Peyer's patch (tissue), 4 donors: ENCODE measurements at regions not wholly inside any gene's neighbourhood (a gene's known extent, or its start where the extent isn't known, plus 50 kb on each side); places are given as distances from the start of the nearest gene placed in this dataset.

Experiments
- POLR2A ChIP-seq, 2 donors: fragments of 450-650 bp; IDR thresholded peaks; one replicate each; pipeline ENCODE4 v1.5.1; 2017; ENCODE audit warnings: antibody characterized with exemption in 2 of 2, mild to moderate bottlenecking in 2 of 2, moderate library complexity in 2 of 2
- TF ChIP-seq, protein P1 (sequence below), 6 experiments: fragments of 450-650 bp in 4 of 6; fragments of 200-600 bp in 2 of 6; sonication (generic) in 1 of 6; IDR thresholded peaks; one replicate each; pipeline ENCODE4 v1.5.1; 2017 to 2019; ENCODE audit warnings: antibody characterized with exemption in 6 of 6, mild to moderate bottlenecking in 3 of 6, moderate library complexity in 1 of 6

DNA sequence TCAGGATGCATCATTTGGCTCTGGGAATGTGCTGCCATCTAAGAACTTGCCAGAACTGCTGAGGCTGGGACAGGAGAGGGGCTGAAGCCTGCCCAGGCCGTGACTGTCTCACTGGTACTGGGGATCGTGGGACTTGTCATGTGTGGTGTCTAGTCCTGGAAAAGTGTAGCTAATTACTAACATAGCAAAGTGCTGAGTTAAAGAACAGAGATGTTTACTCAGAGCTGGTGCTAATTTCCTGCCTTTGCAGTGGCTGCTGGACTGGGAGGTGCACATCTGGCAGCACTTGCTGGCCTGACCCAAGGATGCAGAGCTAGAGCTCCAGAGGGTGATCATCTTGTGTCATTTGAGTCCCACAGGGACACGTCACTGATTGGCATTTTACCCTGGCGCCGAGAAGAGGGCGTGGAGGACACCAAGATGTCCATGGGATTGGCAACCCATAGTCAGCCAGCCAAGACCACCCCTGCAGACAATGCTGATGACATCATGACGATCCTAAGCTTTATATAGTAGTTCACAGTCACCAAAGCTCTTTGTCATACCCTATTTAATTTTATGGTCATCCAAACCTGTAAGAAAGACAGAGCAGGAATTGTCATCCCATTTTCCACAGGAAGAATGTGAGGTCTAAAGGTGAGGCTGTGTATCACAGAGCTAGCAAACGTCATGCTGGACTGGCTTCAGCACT lies 110.1 kb upstream of the SLC44A3 start:
- TF ChIP-seq, protein P1, sequence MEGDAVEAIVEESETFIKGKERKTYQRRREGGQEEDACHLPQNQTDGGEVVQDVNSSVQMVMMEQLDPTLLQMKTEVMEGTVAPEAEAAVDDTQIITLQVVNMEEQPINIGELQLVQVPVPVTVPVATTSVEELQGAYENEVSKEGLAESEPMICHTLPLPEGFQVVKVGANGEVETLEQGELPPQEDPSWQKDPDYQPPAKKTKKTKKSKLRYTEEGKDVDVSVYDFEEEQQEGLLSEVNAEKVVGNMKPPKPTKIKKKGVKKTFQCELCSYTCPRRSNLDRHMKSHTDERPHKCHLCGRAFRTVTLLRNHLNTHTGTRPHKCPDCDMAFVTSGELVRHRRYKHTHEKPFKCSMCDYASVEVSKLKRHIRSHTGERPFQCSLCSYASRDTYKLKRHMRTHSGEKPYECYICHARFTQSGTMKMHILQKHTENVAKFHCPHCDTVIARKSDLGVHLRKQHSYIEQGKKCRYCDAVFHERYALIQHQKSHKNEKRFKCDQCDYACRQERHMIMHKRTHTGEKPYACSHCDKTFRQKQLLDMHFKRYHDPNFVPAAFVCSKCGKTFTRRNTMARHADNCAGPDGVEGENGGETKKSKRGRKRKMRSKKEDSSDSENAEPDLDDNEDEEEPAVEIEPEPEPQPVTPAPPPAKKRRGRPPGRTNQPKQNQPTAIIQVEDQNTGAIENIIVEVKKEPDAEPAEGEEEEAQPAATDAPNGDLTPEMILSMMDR (IDR thresholded peaks at IDR 0.05): no peak
- no peak for TF ChIP-seq POLR2A (IDR thresholded peaks at IDR 0.05)
